KMS-11 (cell line): ENCODE measurements at regions not wholly inside any gene's neighbourhood (a gene's known extent, or its start where the extent isn't known, plus 50 kb on each side); places are given as distances from the start of the nearest gene placed in this dataset.

Source experiments
- H2AFZ ChIP-seq: fragments of 200-600 bp; sonication (generic); 2 replicates; pipeline ENCODE4 v1.6.1; 2016; ENCODE audit warnings: antibody characterized with exemption, mixed run types, low read depth
- H3K27ac ChIP-seq: fragments of 200-600 bp; sonication (generic); 2 replicates; pipeline ENCODE4 v1.6.1; 2016; ENCODE audit warnings: mild to moderate bottlenecking, mixed run types
- H3K27me3 ChIP-seq: fragments of 200-600 bp; sonication (generic); 2 replicates; pipeline ENCODE4 v1.6.1; 2017; ENCODE audit warnings: mild to moderate bottlenecking, low read depth, mixed run types, moderate library complexity; ENCODE audit not compliant: insufficient read depth
- H3K36me3 ChIP-seq: fragments of 200-600 bp; sonication (generic); 2 replicates; pipeline ENCODE4 v1.6.1; 2017; ENCODE audit warnings: mild to moderate bottlenecking, mixed run types; ENCODE audit not compliant: insufficient read depth
- H3K4me1 ChIP-seq: fragments of 200-600 bp; sonication (generic); 2 replicates; pipeline ENCODE4 v1.6.1; 2016; ENCODE audit warnings: mild to moderate bottlenecking, low read depth, mixed run types; ENCODE audit not compliant: poor library complexity, severe bottlenecking
- H3K4me2 ChIP-seq: fragments of 200-600 bp; sonication (generic); 2 replicates; pipeline ENCODE4 v1.7.0; 2016; ENCODE audit warnings: mild to moderate bottlenecking, mixed run types
- H3K4me3 ChIP-seq: fragments of 200-600 bp; sonication (generic); IDR thresholded peaks from 2 replicates; pipeline ENCODE4 v1.6.1; 2017; ENCODE audit warnings: low read depth, low read length, mixed read lengths; ENCODE audit not compliant: insufficient read depth
- H3K79me2 ChIP-seq: fragments of 200-600 bp; sonication (generic); 2 replicates; pipeline ENCODE4 v1.6.1; 2016; ENCODE audit warnings: low read depth, mixed run types; ENCODE audit not compliant: insufficient read depth
- H3K9ac ChIP-seq: fragments of 200-600 bp; sonication (generic); 2 replicates; pipeline ENCODE4 v1.6.1; 2016; ENCODE audit warnings: mild to moderate bottlenecking, mixed run types
- H4K20me1 ChIP-seq: fragments of 200-600 bp; sonication (generic); 2 replicates; pipeline ENCODE4 v1.6.1; 2016; ENCODE audit warnings: mild to moderate bottlenecking, mixed run types; ENCODE audit not compliant: insufficient read depth
- TF ChIP-seq, protein P1 (sequence below): fragments of 200-600 bp; sonication (generic); conservative IDR thresholded peaks from 2 replicates; pipeline ENCODE4 v1.6.1; 2017; ENCODE audit warnings: low read depth, mild to moderate bottlenecking, antibody characterized with exemption, low read length, moderate library complexity, mixed read lengths

GRCh38 chr9:79779901-79780300, 208.1 kb downstream of the TLE4 start:
- Histone ChIP-seq H3K9ac (no peak overlapping the region), H2AFZ (no peak overlapping the region), H3K27me3 (no peaks in the 10 kb centered on the region), H3K4me2 (no peak overlapping the region), H3K4me3 (no peak overlapping the region), H3K79me2 (no peaks in the 10 kb centered on the region), H4K20me1 (no peaks in the 10 kb centered on the region), H3K4me1 (no peaks in the 10 kb centered on the region), H3K36me3 (no peaks in the 10 kb centered on the region), H3K27ac (no peak overlapping the region)
- TF ChIP-seq, protein P1, sequence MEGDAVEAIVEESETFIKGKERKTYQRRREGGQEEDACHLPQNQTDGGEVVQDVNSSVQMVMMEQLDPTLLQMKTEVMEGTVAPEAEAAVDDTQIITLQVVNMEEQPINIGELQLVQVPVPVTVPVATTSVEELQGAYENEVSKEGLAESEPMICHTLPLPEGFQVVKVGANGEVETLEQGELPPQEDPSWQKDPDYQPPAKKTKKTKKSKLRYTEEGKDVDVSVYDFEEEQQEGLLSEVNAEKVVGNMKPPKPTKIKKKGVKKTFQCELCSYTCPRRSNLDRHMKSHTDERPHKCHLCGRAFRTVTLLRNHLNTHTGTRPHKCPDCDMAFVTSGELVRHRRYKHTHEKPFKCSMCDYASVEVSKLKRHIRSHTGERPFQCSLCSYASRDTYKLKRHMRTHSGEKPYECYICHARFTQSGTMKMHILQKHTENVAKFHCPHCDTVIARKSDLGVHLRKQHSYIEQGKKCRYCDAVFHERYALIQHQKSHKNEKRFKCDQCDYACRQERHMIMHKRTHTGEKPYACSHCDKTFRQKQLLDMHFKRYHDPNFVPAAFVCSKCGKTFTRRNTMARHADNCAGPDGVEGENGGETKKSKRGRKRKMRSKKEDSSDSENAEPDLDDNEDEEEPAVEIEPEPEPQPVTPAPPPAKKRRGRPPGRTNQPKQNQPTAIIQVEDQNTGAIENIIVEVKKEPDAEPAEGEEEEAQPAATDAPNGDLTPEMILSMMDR, result no peak

DNA sequence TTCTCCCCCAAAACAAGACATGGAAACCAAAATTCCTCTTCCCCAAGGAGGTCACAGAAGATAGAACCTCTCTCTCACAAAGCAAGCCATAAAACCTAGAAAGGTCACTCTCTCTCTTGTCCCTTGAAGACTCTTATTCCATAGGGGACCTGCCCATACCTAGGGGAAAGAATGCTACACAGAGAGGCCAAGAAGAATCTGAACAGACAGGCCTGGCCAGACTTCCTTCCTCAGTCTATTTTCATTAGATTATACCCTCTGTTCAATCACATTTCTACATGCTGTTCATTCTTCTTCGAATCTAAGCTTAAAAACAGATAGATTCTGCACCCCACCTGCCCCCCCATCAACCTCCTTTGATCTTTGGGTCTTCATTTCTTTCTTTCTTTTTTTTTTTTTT, 206.8 kb downstream of the TLE4 start:
- H3K4me1 ChIP-seq, result no peaks in the 10 kb centered on the region
- H3K27me3 ChIP-seq, result no peaks in the 10 kb centered on the region
- H2AFZ ChIP-seq, result no peak overlapping the region
- H3K4me2 ChIP-seq, result no peak overlapping the region
- no peaks in the 10 kb centered on the region for H3K79me2 ChIP-seq
- no peak overlapping the region for H3K9ac ChIP-seq
- H3K27ac ChIP-seq, result no peak overlapping the region
- no peak overlapping the region for H3K4me3 ChIP-seq
- H4K20me1 ChIP-seq, result no peaks in the 10 kb centered on the region
- H3K36me3 ChIP-seq, result no peaks in the 10 kb centered on the region
- TF ChIP-seq, protein P1, result no peak

GRCh38 chr9:79776581-79776980, 204.8 kb downstream of the TLE4 start:
- H3K4me3 ChIP-seq, result no peak overlapping the region
- H3K27ac ChIP-seq, result no peak overlapping the region
- no peaks in the 10 kb centered on the region for H3K79me2 ChIP-seq
- no peaks in the 10 kb centered on the region for H4K20me1 ChIP-seq
- no peaks in the 10 kb centered on the region for H3K27me3 ChIP-seq
- TF ChIP-seq, protein P1, result no peak
- no peak overlapping the region for H3K4me2 ChIP-seq
- H3K36me3 ChIP-seq, result no peaks in the 10 kb centered on the region
- no peak overlapping the region for H3K9ac ChIP-seq
- no peak overlapping the region for H2AFZ ChIP-seq
- no peaks in the 10 kb centered on the region for H3K4me1 ChIP-seq
